ENCODE measurements at regions not wholly inside any gene's neighbourhood (a gene's known extent, or its start where the extent isn't known, plus 50 kb on each side); places are given as distances from the start of the nearest gene placed in this dataset.
A peak's percentile ranks its signal among the peaks of the same experiment; 100 is the strongest.

DNA sequence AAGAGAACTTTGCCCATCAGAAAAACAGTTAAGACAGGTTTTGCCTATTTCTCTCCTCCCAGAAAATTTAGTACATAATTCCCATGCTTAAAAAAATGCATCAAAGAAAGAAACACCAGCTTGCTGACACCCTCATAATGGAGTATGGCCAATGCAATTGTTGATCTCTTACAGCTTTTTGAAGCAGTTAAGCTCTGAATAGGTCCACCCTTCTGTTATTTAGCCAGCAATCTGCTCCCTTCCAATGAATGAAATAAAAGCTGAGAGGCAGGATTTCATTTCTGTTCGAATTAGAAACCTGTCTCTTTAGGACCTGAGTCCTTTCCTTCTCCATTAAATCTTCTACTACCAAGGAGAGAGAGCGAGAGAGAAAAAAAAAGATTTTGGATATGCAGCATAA lies 288.7 kb downstream of the RNF144B start:
- H3K9me3 Mint-ChIP-seq (ENCODE audit: low read depth), result peaks cover 3% of the 10 kb centered on the region
- DNase-seq (ENCODE audit: low spot score), result no peak
- H3K27me3 Mint-ChIP-seq (ENCODE audit: low read depth), result no peaks in the 10 kb centered on the region
- TF ChIP-seq, protein P1, sequence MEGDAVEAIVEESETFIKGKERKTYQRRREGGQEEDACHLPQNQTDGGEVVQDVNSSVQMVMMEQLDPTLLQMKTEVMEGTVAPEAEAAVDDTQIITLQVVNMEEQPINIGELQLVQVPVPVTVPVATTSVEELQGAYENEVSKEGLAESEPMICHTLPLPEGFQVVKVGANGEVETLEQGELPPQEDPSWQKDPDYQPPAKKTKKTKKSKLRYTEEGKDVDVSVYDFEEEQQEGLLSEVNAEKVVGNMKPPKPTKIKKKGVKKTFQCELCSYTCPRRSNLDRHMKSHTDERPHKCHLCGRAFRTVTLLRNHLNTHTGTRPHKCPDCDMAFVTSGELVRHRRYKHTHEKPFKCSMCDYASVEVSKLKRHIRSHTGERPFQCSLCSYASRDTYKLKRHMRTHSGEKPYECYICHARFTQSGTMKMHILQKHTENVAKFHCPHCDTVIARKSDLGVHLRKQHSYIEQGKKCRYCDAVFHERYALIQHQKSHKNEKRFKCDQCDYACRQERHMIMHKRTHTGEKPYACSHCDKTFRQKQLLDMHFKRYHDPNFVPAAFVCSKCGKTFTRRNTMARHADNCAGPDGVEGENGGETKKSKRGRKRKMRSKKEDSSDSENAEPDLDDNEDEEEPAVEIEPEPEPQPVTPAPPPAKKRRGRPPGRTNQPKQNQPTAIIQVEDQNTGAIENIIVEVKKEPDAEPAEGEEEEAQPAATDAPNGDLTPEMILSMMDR (IDR thresholded peaks at IDR 0.05), result no peak
- H3K4me1 Mint-ChIP-seq (ENCODE audit: low read depth), result no peaks in the 10 kb centered on the region
- no peak overlapping the region for H3K27ac Mint-ChIP-seq (ENCODE audit: unreplicated experiment)
- no peak overlapping the region for H3K4me3 Mint-ChIP-seq (ENCODE audit: unreplicated experiment)
- H3K36me3 Mint-ChIP-seq (ENCODE audit: low read depth), result no peaks in the 10 kb centered on the region

DNA sequence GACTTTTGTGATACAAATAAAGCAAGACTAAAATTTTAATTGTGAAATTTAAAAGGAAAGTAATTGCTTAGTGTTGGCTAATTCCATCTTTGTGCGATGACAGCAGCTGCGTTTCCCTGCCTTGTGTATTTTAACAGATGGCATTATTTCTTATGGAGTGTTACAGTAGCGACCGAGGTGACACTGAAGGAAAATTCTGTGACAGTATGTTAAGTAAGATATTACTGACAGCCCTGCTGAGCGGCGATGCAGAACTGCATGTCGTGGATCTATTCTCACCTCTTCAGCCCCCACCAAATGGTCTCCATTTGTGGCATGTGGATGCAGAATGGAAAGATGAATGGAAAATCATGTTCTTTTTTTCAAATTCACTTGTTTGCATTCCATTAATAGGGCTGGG lies 289.4 kb downstream of the RNF144B start:
- no peak for DNase-seq (ENCODE audit: low spot score)
- TF ChIP-seq, protein P1 (IDR thresholded peaks at IDR 0.05), result no peak
- peaks cover 3% of the 10 kb centered on the region for H3K9me3 Mint-ChIP-seq (ENCODE audit: low read depth)
- H3K27ac Mint-ChIP-seq (ENCODE audit: unreplicated experiment), result no peak overlapping the region
- no peaks in the 10 kb centered on the region for H3K36me3 Mint-ChIP-seq (ENCODE audit: low read depth)
- no peaks in the 10 kb centered on the region for H3K27me3 Mint-ChIP-seq (ENCODE audit: low read depth)
- H3K4me1 Mint-ChIP-seq (ENCODE audit: low read depth), result no peaks in the 10 kb centered on the region
- no peak overlapping the region for H3K4me3 Mint-ChIP-seq (ENCODE audit: unreplicated experiment)

DNA sequence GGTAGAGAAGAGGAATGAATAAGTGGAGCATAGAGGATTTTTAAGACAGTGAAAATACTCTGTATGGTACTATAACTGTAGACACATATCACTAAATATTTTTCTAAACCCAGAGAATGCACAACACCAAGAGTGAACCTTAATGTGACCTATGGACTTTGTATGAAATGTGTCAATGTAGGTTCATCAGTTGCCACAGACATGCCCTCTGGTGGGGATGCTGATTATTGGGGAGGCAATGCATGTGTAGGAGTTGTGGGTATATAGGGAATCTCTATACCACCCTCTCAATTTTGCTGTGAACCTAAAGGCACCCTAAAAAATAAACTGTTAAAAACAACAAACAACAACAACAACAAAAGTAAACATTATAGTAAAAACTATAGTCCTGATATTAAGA lies 293.7 kb downstream of the RNF144B start:
- no peak for DNase-seq (ENCODE audit: low spot score)
- Mint-ChIP-seq H3K4me3 (ENCODE audit: unreplicated experiment) (no peak overlapping the region), H3K9me3 (ENCODE audit: low read depth) (peaks cover 3% of the 10 kb centered on the region), H3K36me3 (ENCODE audit: low read depth) (no peaks in the 10 kb centered on the region), H3K27ac (ENCODE audit: unreplicated experiment) (no peak overlapping the region), H3K27me3 (ENCODE audit: low read depth) (no peaks in the 10 kb centered on the region), H3K4me1 (ENCODE audit: low read depth) (peaks cover 3% of the 10 kb centered on the region)
- TF ChIP-seq, protein P1 (IDR thresholded peaks at IDR 0.05), result peak; percentile 32

DNA sequence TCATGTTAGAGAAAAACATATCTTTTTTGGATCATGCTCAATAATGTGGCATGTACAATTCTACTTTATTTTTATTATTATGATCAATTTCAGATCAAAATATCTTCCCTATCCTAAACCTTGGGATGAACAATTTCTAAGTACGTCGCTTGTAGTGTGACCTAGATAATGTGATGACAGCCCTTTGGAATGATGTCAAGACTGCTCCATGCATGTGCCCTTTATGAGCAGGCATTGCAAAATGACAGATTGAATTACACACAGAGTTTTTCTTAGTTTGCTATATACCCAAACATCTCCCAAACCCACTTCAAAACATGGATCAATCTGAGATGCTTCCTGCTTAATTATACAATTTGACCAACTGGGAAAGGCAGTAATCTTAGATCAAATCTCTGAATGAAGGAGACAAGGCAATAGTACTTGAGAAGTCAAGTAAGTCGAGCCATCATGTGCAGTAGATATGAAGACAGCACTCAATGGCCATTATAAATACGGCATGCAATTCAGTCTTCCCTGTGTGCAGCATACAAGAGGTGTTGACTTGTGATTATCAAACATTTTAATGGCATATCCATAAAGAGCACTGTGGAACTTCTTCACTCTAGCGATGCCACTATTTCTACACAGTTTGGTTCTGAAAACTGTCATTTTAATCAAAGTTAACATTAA lies 294.8 kb downstream of the RNF144B start:
- peaks cover 3% of the 10 kb centered on the region for H3K9me3 Mint-ChIP-seq (ENCODE audit: low read depth)
- H3K27ac Mint-ChIP-seq (ENCODE audit: unreplicated experiment), result no peak overlapping the region
- DNase-seq (ENCODE audit: low spot score), result no peak
- H3K4me1 Mint-ChIP-seq (ENCODE audit: low read depth), result peaks cover 3% of the 10 kb centered on the region
- TF ChIP-seq, protein P1 (IDR thresholded peaks at IDR 0.05), result no peak
- no peaks in the 10 kb centered on the region for H3K36me3 Mint-ChIP-seq (ENCODE audit: low read depth)
- no peaks in the 10 kb centered on the region for H3K27me3 Mint-ChIP-seq (ENCODE audit: low read depth)
- H3K4me3 Mint-ChIP-seq (ENCODE audit: unreplicated experiment), result no peak overlapping the region

DNA sequence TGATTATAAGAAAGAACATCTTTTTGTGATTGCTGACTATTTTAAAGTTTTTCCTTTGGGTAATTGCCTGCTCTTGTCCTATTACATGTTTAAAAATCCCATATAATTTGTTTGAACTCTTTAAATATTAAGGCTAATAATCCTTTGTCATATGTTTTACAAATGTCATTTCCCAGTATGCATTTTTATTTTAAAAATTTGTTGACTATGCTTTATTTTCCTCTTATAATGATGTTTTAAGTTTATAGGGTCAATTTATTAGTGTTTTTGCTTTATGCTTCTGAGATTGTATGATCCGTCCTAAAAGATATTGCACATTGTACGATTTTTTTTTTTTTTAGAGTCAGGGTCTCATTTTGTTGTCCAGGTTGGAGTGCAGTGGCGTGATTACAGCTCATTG lies 297.2 kb downstream of the RNF144B start:
- no peaks in the 10 kb centered on the region for H3K27me3 Mint-ChIP-seq (ENCODE audit: low read depth)

More for the DNA sequence above, 297.2 kb downstream of the RNF144B start:
- Mint-ChIP-seq H3K4me1 (ENCODE audit: low read depth) (peaks cover 6% of the 10 kb centered on the region), H3K36me3 (ENCODE audit: low read depth) (no peaks in the 10 kb centered on the region), H3K4me3 (ENCODE audit: unreplicated experiment) (no peak overlapping the region), H3K27ac (ENCODE audit: unreplicated experiment) (no peak overlapping the region), H3K9me3 (ENCODE audit: low read depth) (peaks cover 3% of the 10 kb centered on the region)
- TF ChIP-seq, protein P1 (IDR thresholded peaks at IDR 0.05), result no peak
- no peak for DNase-seq (ENCODE audit: low spot score)
